CD1c-positive myeloid dendritic cell (primary cell): ENCODE measurements at regions not wholly inside any gene's neighbourhood (a gene's known extent, or its start where the extent isn't known, plus 50 kb on each side); places are given as distances from the start of the nearest gene placed in this dataset.

Source experiments
- DNase-seq: peaks from one replicate; pipeline ENCODE4 v3.0.0-alpha.2; 2016; ENCODE audit errors: extremely low spot score

DNA sequence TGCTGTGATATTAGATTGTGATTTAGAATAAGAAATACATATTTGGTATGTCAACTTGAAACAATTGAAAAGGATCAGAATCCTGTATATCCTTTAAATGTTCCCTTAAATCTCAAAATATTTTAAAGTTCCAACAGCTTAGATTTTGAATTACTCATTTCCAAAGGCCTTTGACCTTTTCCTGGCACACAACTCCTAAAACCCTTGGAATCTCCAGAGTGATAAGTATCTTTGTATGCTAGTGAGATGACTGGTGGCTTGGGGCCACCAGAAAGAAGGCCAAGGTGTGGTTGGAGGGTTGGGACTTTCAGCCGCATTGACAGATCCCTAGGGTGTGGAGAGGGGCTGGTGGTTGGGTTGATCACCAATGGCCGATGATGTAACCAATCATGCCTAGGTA is 104.7 kb downstream of the YIPF5 start:
- no peak for DNase-seq

GRCh38 chr5:144072518-144072927 is 97.9 kb downstream of the YIPF5 start:
- DNase-seq = no peak

- DNase-seq = no peak
These were observed 93.9 kb downstream of the YIPF5 start for GRCh38 chr5:144076521-144077083.

GRCh38 chr5:144083185-144083584 is 87.3 kb downstream of the YIPF5 start:
- DNase-seq = no peak

- DNase-seq = no peak
These were observed 85.5 kb downstream of the YIPF5 start for GRCh38 chr5:144084971-144085370.

DNA sequence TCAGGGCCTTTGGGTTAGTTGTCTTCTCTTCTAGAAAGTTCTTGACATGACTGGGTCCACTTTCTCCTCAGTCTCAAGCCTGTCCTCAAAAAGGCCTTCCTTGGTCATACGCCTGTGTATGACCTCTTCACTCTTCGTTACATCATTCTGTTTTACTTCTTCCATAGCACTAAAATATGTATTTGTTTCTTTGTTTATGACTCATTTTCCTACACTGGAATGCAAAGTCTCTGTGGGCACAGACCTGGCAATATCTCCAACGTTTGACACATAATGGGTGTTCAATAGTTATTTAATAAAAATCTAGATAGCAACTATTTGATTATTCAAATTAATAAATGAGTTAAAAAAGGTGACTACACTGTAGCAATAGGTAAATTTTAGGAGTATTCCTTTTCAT is 85.1 kb downstream of the YIPF5 start:
- DNase-seq = no peak

DNA sequence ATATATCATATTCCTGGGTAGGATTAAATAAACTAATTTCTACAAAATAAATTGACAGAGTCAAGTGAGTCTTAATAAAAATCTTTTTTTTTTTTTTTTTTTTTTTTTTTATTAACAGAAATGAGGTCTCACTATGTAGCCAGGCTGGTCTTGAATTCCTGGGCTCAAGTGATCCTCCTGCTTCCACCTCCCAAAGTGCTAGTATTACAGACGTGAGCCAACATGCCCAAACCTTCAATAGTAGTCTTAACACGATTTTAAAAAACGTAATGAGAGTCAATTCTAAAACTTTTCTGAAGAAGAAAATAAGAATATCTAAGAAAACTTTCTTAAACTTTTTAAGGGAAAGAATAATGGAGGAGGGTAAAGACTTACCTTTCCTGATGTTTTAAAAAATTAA is 84.2 kb downstream of the YIPF5 start:
- DNase-seq = no peak

DNA sequence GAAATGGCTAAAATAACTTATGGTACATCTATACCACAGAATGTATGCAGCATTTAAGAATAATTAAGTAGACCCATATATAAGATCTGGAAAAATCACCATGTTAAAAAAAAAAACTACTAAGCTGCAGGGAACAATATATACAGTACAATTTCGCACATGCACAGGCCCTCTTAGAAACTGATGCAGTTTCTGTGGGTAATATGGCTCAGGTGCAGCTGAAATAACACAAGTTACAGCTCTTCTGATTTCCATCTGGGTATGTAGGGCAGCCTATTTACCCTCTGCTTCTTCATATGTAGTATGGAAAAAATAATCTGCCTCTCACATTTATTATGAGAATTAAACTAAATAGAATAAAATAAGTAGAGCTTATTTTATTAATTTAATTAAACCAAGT is 82.9 kb downstream of the YIPF5 start:
- DNase-seq = no peak

- DNase-seq = no peak
These were observed 82.0 kb downstream of the YIPF5 start for GRCh38 chr5:144088206-144089064.

DNA sequence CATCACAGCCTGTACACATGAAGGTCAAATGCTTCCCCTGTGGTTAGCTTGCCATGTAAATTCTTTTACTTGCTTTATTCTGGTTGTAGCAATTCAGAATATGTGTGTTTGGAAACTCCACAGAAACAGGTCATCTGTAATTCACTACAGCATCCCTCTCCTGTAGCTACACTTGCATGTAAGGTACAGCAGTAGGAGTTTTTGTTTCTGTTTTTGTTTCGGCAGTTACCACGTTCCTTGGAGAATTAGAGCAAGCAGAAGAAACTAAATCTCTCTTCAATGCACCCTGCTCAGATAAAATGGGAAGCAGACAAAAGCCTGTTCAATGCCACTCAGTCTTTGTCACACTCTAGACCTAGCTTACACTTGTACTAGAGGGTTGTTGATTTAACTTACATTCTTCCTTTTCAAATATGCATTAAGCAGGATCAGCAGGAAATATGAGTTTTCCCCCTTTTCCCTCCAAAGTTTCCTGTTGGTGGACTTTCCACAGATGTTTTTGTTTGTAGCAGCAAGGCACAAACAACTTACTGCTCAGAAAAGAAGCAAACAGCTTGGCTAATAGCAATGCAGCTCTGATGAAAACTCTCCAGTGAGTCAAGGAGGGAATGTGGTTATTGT is 80.9 kb downstream of the YIPF5 start:
- DNase-seq = no peak

DNA sequence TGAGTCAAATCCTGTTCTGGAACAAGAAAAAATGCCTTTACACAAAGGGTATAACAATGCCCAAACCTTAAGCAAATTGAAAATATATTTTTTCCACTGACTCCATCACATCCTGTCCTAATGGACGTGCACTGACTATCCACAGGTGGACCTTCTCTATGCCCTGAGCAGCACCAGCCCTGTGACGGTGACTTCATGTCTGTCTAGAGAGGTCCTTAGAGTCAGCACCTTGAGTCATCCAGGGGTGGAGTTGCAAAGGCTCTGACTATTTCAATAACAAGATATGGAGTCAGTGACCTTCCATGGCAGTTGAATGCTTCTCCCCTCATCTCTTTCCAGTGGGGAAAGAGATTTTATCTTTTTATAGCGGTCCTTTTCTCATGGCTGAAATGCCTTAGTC is 78.0 kb downstream of the YIPF5 start:
- no peak for DNase-seq

DNA sequence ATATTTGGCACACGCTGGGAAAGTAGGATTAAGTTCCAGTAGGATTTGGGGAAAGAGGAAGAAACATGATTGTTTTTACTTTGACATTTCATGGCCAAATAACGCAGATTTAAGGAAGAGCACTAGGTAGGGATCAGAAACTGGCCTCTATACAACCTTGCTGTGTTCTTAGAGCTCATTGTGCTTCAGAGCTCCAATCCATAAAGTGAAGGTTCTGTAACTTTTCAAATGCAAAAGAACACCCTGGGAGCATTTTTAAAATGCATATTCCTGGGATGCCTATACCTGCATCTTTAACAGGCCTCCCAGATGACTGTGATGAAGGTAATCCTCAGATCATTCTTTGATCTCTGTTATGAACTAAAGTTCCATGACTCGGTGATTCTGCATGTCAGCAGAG is 77.1 kb downstream of the YIPF5 start:
- DNase-seq = no peak

- no peak for DNase-seq
These were observed 76.6 kb downstream of the YIPF5 start for GRCh38 chr5:144093868-144094267.

DNA sequence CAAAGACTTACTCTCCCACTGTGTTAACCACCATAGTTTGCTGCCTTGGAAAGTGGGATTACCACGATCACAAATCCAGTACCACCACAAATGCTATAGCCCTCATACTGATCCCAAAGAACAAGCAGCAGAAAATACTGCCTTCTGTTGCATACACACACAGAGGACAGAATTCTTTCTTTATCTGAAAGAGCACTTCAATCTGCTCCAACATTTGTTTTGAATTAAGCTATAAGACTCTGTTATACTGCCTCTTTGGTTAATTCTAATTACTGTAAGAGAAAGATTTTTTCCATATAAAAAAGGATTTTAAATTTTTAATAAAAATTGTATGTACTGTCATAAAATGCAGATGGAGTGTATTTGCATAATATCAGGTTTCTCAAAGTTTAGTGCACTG is 69.8 kb downstream of the YIPF5 start:
- DNase-seq = no peak

GRCh38 chr5:144101616-144102015 is 68.8 kb downstream of the YIPF5 start:
- no peak for DNase-seq

- no peak for DNase-seq
These were observed 68.1 kb downstream of the YIPF5 start for GRCh38 chr5:144102361-144102760.

GRCh38 chr5:144102979-144103378 is 67.5 kb downstream of the YIPF5 start:
- DNase-seq = no peak

- DNase-seq = no peak
These were observed 66.6 kb downstream of the YIPF5 start for GRCh38 chr5:144103611-144104485.

DNA sequence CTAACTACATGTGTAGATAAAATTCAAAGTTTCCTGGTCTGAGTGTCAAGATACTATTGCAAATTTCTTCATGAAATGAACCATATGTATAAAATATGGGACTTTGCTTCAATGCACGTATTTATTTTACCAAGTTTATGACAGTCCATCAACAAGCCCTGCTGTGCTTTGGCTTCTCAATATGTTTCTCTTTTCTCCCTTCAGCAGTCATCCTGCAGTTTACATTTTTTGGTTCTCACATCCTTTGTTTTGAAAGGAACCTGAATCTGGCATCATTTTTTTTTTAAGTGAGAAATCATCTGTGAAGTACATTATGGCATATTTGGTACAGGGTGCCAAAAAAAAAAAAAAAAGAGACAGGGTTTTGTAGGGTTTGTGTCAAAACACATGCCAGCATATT is 65.1 kb downstream of the YIPF5 start:
- DNase-seq = no peak

GRCh38 chr5:144108131-144108530 is 62.3 kb downstream of the YIPF5 start:
- no peak for DNase-seq
